Dendritic cell treated with granulocyte-macrophage colony-stimulating factor and Interleukin-4, amounts not matched to agents 40 ng/mL and 50 ng/mL, for 4 days (primary cell): ENCODE measurements at regions not wholly inside any gene's neighbourhood (a gene's known extent, or its start where the extent isn't known, plus 50 kb on each side); places are given as distances from the start of the nearest gene placed in this dataset.
"Not testable (repeated sequence)": the region's sequence is repeated elsewhere in the genome, so short reads cannot be mapped to it uniquely, and the experiment has no call there.

Experiments
- H3K27ac Mint-ChIP-seq: one replicate; pipeline ENCODE4 v1.8.0; 2022; ENCODE audit warnings: mild to moderate bottlenecking, mixed read lengths
- H3K27me3 Mint-ChIP-seq: one replicate; pipeline ENCODE4 v1.8.0; 2022; ENCODE audit warnings: mild to moderate bottlenecking, mixed read lengths
- H3K36me3 Mint-ChIP-seq: one replicate; pipeline ENCODE4 v1.8.0; 2022; ENCODE audit warnings: low read depth, mixed read lengths
- H3K4me1 Mint-ChIP-seq: one replicate; pipeline ENCODE4 v1.8.0; 2022; ENCODE audit warnings: low read depth, mixed read lengths
- H3K4me3 Mint-ChIP-seq: one replicate; pipeline ENCODE4 v1.8.0; 2022; ENCODE audit warnings: mild to moderate bottlenecking, moderate library complexity, mixed read lengths
- H3K9me3 Mint-ChIP-seq: one replicate; pipeline ENCODE4 v1.8.0; 2022; ENCODE audit warnings: mixed read lengths
- intact Hi-C: fragments of 100-400 bp; cut with micrococcal nuclease; formaldehyde crosslinking; loops from one replicate; pipeline ENCODE4 v1.15.0; 2022

- H3K36me3 Mint-ChIP-seq = no peaks in the 10 kb centered on the region
- H3K27me3 Mint-ChIP-seq = no peaks in the 10 kb centered on the region
- intact Hi-C loops = no loop called here
- H3K4me3 Mint-ChIP-seq = no peak overlapping the region
- H3K4me1 Mint-ChIP-seq = peaks cover 23% of the 10 kb centered on the region
- H3K27ac Mint-ChIP-seq = no peak overlapping the region
- H3K9me3 Mint-ChIP-seq = no peaks in the 10 kb centered on the region
Observed at GRCh38 chr14:24705840-24706239, 71.8 kb upstream of the GZMB start.

- intact Hi-C loops = no loop called here
- no peak overlapping the region for H3K27ac Mint-ChIP-seq
- H3K36me3 Mint-ChIP-seq = no peaks in the 10 kb centered on the region
- no peak overlapping the region for H3K4me3 Mint-ChIP-seq
- H3K9me3 Mint-ChIP-seq = no peaks in the 10 kb centered on the region
- peaks cover 38% of the 10 kb centered on the region for H3K4me1 Mint-ChIP-seq
- H3K27me3 Mint-ChIP-seq = no peaks in the 10 kb centered on the region
Observed at GRCh38 chr14:24701062-24701461, 67.1 kb upstream of the GZMB start.

- Mint-ChIP-seq H3K9me3 (no peaks in the 10 kb centered on the region), H3K4me1 (peaks cover 33% of the 10 kb centered on the region), H3K27me3 (no peaks in the 10 kb centered on the region), H3K36me3 (no peaks in the 10 kb centered on the region), H3K27ac (no peak overlapping the region), H3K4me3 (no peak overlapping the region)
- intact Hi-C loops = no loop called here
Observed at GRCh38 chr14:24700511-24700910, 66.5 kb upstream of the GZMB start.

GRCh38 chr14:24699052-24699451 is 65.1 kb upstream of the GZMB start:
- Mint-ChIP-seq H3K9me3 (no peaks in the 10 kb centered on the region), H3K27ac (no peak overlapping the region), H3K36me3 (no peaks in the 10 kb centered on the region), H3K27me3 (no peaks in the 10 kb centered on the region), H3K4me1 (peaks cover 23% of the 10 kb centered on the region), H3K4me3 (no peak overlapping the region)
- intact Hi-C loops = no loop called here

- not testable (repeated sequence) for H3K27me3 Mint-ChIP-seq, H3K27ac Mint-ChIP-seq, H3K9me3 Mint-ChIP-seq
Observed at GRCh38 chr14:24696280-24696920, 62.4 kb upstream of the GZMB start.

GRCh38 chr14:24695265-24696241 is 61.6 kb upstream of the GZMB start:
- no peaks in the 10 kb centered on the region for H3K36me3 Mint-ChIP-seq
- H3K4me3 Mint-ChIP-seq = no peak overlapping the region
- intact Hi-C loops = no loop called here
- H3K27me3 Mint-ChIP-seq = no peaks in the 10 kb centered on the region
- H3K4me1 Mint-ChIP-seq = peaks cover 18% of the 10 kb centered on the region
- H3K27ac Mint-ChIP-seq = no peak overlapping the region
- no peaks in the 10 kb centered on the region for H3K9me3 Mint-ChIP-seq

More at GRCh38 chr14:24696280-24696920, 62.4 kb upstream of the GZMB start:
- H3K4me3 Mint-ChIP-seq, H3K36me3 Mint-ChIP-seq, intact Hi-C loops: not testable (repeated sequence)
- peaks cover 23% of the 10 kb centered on the region for H3K4me1 Mint-ChIP-seq

GRCh38 chr14:24694680-24695079 is 60.7 kb upstream of the GZMB start:
- Mint-ChIP-seq H3K4me3 (no peak overlapping the region), H3K4me1 (peaks cover 11% of the 10 kb centered on the region)
- intact Hi-C loops = no loop called here

GRCh38 chr14:24693983-24694382 is 60.0 kb upstream of the GZMB start:
- no peak overlapping the region for H3K4me3 Mint-ChIP-seq
- H3K27ac Mint-ChIP-seq = no peak overlapping the region
- no peaks in the 10 kb centered on the region for H3K27me3 Mint-ChIP-seq
- no peaks in the 10 kb centered on the region for H3K9me3 Mint-ChIP-seq
- peaks cover 9% of the 10 kb centered on the region for H3K4me1 Mint-ChIP-seq
- intact Hi-C loops = no loop called here
- no peaks in the 10 kb centered on the region for H3K36me3 Mint-ChIP-seq

More at GRCh38 chr14:24694680-24695079, 60.7 kb upstream of the GZMB start:
- Mint-ChIP-seq H3K9me3 (no peaks in the 10 kb centered on the region), H3K27ac (no peak overlapping the region), H3K27me3 (no peaks in the 10 kb centered on the region), H3K36me3 (no peaks in the 10 kb centered on the region)

GRCh38 chr14:24693353-24693737 is 59.4 kb upstream of the GZMB start:
- H3K4me1 Mint-ChIP-seq = peaks cover 8% of the 10 kb centered on the region
- no peaks in the 10 kb centered on the region for H3K36me3 Mint-ChIP-seq
- H3K9me3 Mint-ChIP-seq = no peaks in the 10 kb centered on the region
- intact Hi-C loops = no loop called here
- no peak overlapping the region for H3K27ac Mint-ChIP-seq
- no peaks in the 10 kb centered on the region for H3K27me3 Mint-ChIP-seq
- H3K4me3 Mint-ChIP-seq = no peak overlapping the region

GRCh38 chr14:24692382-24693352 is 58.7 kb upstream of the GZMB start:
- no peaks in the 10 kb centered on the region for H3K36me3 Mint-ChIP-seq
- no peaks in the 10 kb centered on the region for H3K9me3 Mint-ChIP-seq
- intact Hi-C loops = no loop called here
- H3K4me3 Mint-ChIP-seq = no peak overlapping the region
- H3K27ac Mint-ChIP-seq = no peak overlapping the region
- peaks cover 12% of the 10 kb centered on the region for H3K4me1 Mint-ChIP-seq
- H3K27me3 Mint-ChIP-seq = no peaks in the 10 kb centered on the region

GRCh38 chr14:24690492-24690891 is 56.5 kb upstream of the GZMB start:
- intact Hi-C loops = no loop called here
- peaks cover 2% of the 10 kb centered on the region for H3K27me3 Mint-ChIP-seq
- no peaks in the 10 kb centered on the region for H3K9me3 Mint-ChIP-seq
- no peak overlapping the region for H3K27ac Mint-ChIP-seq
- no peak overlapping the region for H3K4me3 Mint-ChIP-seq
- no peaks in the 10 kb centered on the region for H3K36me3 Mint-ChIP-seq
- peaks cover 12% of the 10 kb centered on the region for H3K4me1 Mint-ChIP-seq

GRCh38 chr14:24688030-24688658 is 54.2 kb upstream of the GZMB start:
- H3K27me3 Mint-ChIP-seq = peaks cover 2% of the 10 kb centered on the region
- H3K36me3 Mint-ChIP-seq = no peaks in the 10 kb centered on the region
- H3K27ac Mint-ChIP-seq = no peak overlapping the region
- H3K4me1 Mint-ChIP-seq = peaks cover 12% of the 10 kb centered on the region
- intact Hi-C loops = no loop called here
- no peak overlapping the region for H3K4me3 Mint-ChIP-seq
- no peaks in the 10 kb centered on the region for H3K9me3 Mint-ChIP-seq
